LNCaP clone FGC (cell line): ENCODE measurements at regions not wholly inside any gene's neighbourhood (a gene's known extent, or its start where the extent isn't known, plus 50 kb on each side); places are given as distances from the start of the nearest gene placed in this dataset.
"Not testable (repeated sequence)": the region's sequence is repeated elsewhere in the genome, so short reads cannot be mapped to it uniquely, and the experiment has no call there.

Experiments
- DNase-seq: peaks from one replicate; pipeline ENCODE4 v3.0.0-alpha.2; 2011; ENCODE audit warnings: low read depth
- H3K4me3 ChIP-seq: 2 replicates; pipeline ENCODE4 v1.5.1; 2011; ENCODE audit warnings: mild to moderate bottlenecking, low read depth, low read length, control low read depth
- CTCF ChIP-seq: IDR thresholded peaks from 2 replicates; pipeline ENCODE4 v1.5.1; 2012; ENCODE audit warnings: mild to moderate bottlenecking; ENCODE audit not compliant: control insufficient read depth, insufficient read depth; ENCODE audit errors: extremely low read depth

GRCh38 chr12:105888696-105889095, 250.1 kb downstream of the NUAK1 start:
- TF ChIP-seq CTCF = no peak
- H3K4me3 ChIP-seq = no peak overlapping the region
- DNase-seq = no peak

GRCh38 chr12:105892362-105892910, 246.3 kb downstream of the NUAK1 start:
- H3K4me3 ChIP-seq = no peak overlapping the region
- DNase-seq = no peak
- no peak for TF ChIP-seq CTCF

- H3K4me3 ChIP-seq, DNase-seq: not testable (repeated sequence)
These were observed 243.4 kb downstream of the NUAK1 start for GRCh38 chr12:105895197-105895832.

- DNase-seq = no peak
- no peak overlapping the region for H3K4me3 ChIP-seq
- no peak for TF ChIP-seq CTCF
These were observed 241.4 kb downstream of the NUAK1 start for GRCh38 chr12:105897311-105897725.

GRCh38 chr12:105898271-105898670, 240.5 kb downstream of the NUAK1 start:
- H3K4me3 ChIP-seq, DNase-seq: not testable (repeated sequence)

GRCh38 chr12:105899589-105899988, 239.2 kb downstream of the NUAK1 start:
- no peak for DNase-seq
- TF ChIP-seq CTCF = no peak
- no peak overlapping the region for H3K4me3 ChIP-seq

- H3K4me3 ChIP-seq = no peak overlapping the region
- TF ChIP-seq CTCF = no peak
- DNase-seq = no peak
These were observed 232.2 kb downstream of the NUAK1 start for GRCh38 chr12:105906561-105906960.

- TF ChIP-seq CTCF = no peak
- DNase-seq = peak; percentile 43
- no peak overlapping the region for H3K4me3 ChIP-seq
These were observed 230.8 kb downstream of the NUAK1 start for GRCh38 chr12:105907982-105908381.
